Keratinocyte (primary cell): ENCODE measurements at regions not wholly inside any gene's neighbourhood (a gene's known extent, or its start where the extent isn't known, plus 50 kb on each side); places are given as distances from the start of the nearest gene placed in this dataset.

Source experiments
- DNase-seq: peaks from one replicate; pipeline ENCODE4 v3.0.0-alpha.2; 2011; ENCODE audit warnings: low read depth, missing footprints, low spot score
- FAIRE-seq: peaks from 2 replicates; lab custom pipeline; 2011; peaks lifted over from hg19 to GRCh38; lab: Jason Lieb, UNC
- H2AFZ ChIP-seq: 2 replicates; pipeline ENCODE4 v1.6.0; 2012; ENCODE audit warnings: low read length, control low read depth, inconsistent platforms; ENCODE audit not compliant: control insufficient read depth
- H3K27ac ChIP-seq: 2 replicates; pipeline ENCODE4 v1.5.1; 2011; ENCODE audit warnings: low read length; ENCODE audit not compliant: control insufficient read depth, insufficient read depth
- H3K27me3 ChIP-seq: 3 replicates; pipeline ENCODE4 v1.6.0; 2011; ENCODE audit warnings: low read length; ENCODE audit not compliant: control insufficient read depth, insufficient read depth; ENCODE audit errors: extremely low read depth
- H3K36me3 ChIP-seq, 2 experiments: 2 replicates in 1 of 2; 3 replicates in 1 of 2; pipeline ENCODE4 v1.5.1; 2011; ENCODE audit warnings: low read length in 2 of 2, mild to moderate bottlenecking in 1 of 2; ENCODE audit not compliant: control insufficient read depth in 2 of 2, insufficient read depth in 2 of 2; ENCODE audit errors: extremely low read depth in 1 of 2
- H3K4me1 ChIP-seq: 3 replicates; pipeline ENCODE4 v1.5.1; 2011; ENCODE audit warnings: low read length; ENCODE audit not compliant: control insufficient read depth, insufficient read depth; ENCODE audit errors: extremely low read depth
- H3K4me2 ChIP-seq: 3 replicates; pipeline ENCODE4 v1.6.0; 2011; ENCODE audit warnings: low read depth, low read length; ENCODE audit not compliant: control insufficient read depth, insufficient read depth; ENCODE audit errors: extremely low read depth
- H3K4me3 ChIP-seq, 3 experiments: fragments of 200-600 bp in 1 of 3; sonication (generic) in 1 of 3; 2 replicates in 2 of 3; 3 replicates in 1 of 3; pipeline ENCODE4 v1.5.1; 2011 to 2016; ENCODE audit warnings: low read length in 3 of 3, mild to moderate bottlenecking in 3 of 3, control low read depth in 2 of 3, inconsistent platforms in 1 of 3, low read depth in 1 of 3, mixed read lengths in 1 of 3, mixed run types in 1 of 3, moderate library complexity in 1 of 3; ENCODE audit not compliant: control insufficient read depth in 2 of 3, insufficient read depth in 2 of 3; ENCODE audit errors: extremely low read depth in 1 of 3
- H3K79me2 ChIP-seq: 2 replicates; pipeline ENCODE4 v1.6.0; 2012; ENCODE audit warnings: low read length; ENCODE audit not compliant: control insufficient read depth, insufficient read depth
- H3K9ac ChIP-seq: 3 replicates; pipeline ENCODE4 v1.6.0; 2011; ENCODE audit warnings: low read length; ENCODE audit not compliant: control insufficient read depth, insufficient read depth; ENCODE audit errors: extremely low read depth
- H3K9me1 ChIP-seq: 3 replicates; pipeline ENCODE4 v1.6.0; 2011; ENCODE audit warnings: low read length; ENCODE audit not compliant: control insufficient read depth, insufficient read depth; ENCODE audit errors: extremely low read depth
- H3K9me3 ChIP-seq: 2 replicates; pipeline ENCODE4 v1.5.1; 2012; ENCODE audit warnings: low read depth, low read length; ENCODE audit not compliant: control insufficient read depth
- H4K20me1 ChIP-seq: 3 replicates; pipeline ENCODE4 v1.6.0; 2011; ENCODE audit warnings: low read length; ENCODE audit not compliant: control insufficient read depth, insufficient read depth; ENCODE audit errors: extremely low read depth
- EZH2 ChIP-seq: IDR thresholded peaks from one replicate; pipeline ENCODE4 v1.6.1; 2012; ENCODE audit warnings: inconsistent platforms, mild to moderate bottlenecking, low read length, moderate library complexity
- dilution Hi-C: fragments of 300-500 bp; cut with MboI; formaldehyde crosslinking; loops from one replicate; pipeline ENCODE4 v1.7.0; 2020; ENCODE audit warnings: low sequenced_read_pairs; ENCODE audit not compliant: extremely low pct_ligation_motif_present
- TF ChIP-seq, protein P1 (sequence below), 3 experiments: IDR thresholded peaks in 1 of 3; conservative IDR thresholded peaks in 1 of 3; optimal IDR thresholded peaks in 1 of 3; 2 replicates in 2 of 3; 3 replicates in 1 of 3; pipeline versions ENCODE3 to v1.5.1; 2011; ENCODE audit warnings: low read length in 3 of 3, mild to moderate bottlenecking in 3 of 3, moderate library complexity in 2 of 3, control low read depth in 1 of 3, inconsistent platforms in 1 of 3; ENCODE audit not compliant: insufficient read depth in 2 of 3; ENCODE audit errors: extremely low read depth in 1 of 3

DNA sequence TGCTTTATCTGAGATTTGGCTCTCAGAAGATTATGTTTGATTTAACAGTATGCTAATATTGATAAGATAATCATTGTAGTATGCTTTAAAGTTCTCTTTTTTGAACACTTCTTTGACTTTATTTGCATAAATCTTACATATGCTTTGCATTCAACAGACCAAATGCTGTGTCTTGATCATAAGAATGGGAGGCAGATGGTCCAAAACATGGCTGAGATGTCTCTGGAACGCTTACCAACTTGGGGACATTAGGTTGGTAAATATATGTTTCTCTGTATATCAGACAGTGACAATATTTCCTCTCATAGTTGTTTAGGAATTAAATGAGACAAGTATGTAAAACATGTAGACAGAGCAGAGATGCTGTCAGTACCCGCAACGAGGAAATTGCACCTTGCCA lies 197.9 kb upstream of the CTNND2 start:
- dilution Hi-C loops = no loop called here

GRCh38 chr5:12100542-12100941 lies 196.3 kb upstream of the CTNND2 start:
- H3K4me3 ChIP-seq = no peak overlapping the region
- no peaks in the 10 kb centered on the region for H3K36me3 ChIP-seq
- H2AFZ ChIP-seq = no peak overlapping the region
- no peaks in the 10 kb centered on the region for H3K27me3 ChIP-seq
- no peak for TF ChIP-seq EZH2
- TF ChIP-seq, protein P1, sequence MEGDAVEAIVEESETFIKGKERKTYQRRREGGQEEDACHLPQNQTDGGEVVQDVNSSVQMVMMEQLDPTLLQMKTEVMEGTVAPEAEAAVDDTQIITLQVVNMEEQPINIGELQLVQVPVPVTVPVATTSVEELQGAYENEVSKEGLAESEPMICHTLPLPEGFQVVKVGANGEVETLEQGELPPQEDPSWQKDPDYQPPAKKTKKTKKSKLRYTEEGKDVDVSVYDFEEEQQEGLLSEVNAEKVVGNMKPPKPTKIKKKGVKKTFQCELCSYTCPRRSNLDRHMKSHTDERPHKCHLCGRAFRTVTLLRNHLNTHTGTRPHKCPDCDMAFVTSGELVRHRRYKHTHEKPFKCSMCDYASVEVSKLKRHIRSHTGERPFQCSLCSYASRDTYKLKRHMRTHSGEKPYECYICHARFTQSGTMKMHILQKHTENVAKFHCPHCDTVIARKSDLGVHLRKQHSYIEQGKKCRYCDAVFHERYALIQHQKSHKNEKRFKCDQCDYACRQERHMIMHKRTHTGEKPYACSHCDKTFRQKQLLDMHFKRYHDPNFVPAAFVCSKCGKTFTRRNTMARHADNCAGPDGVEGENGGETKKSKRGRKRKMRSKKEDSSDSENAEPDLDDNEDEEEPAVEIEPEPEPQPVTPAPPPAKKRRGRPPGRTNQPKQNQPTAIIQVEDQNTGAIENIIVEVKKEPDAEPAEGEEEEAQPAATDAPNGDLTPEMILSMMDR (optimal IDR thresholded peaks at IDR 0.05 in 1 of 3, IDR thresholded peaks at IDR 0.05 in 1 of 3, conservative IDR thresholded peaks at IDR 0.05 in 1 of 3; ENCODE audit: extremely low read depth in 1 of 3, insufficient read depth in 2 of 3, low read length in 3 of 3) = no peak
- no peak overlapping the region for H3K9ac ChIP-seq
- no peaks in the 10 kb centered on the region for H3K79me2 ChIP-seq
- DNase-seq (no peak), FAIRE-seq (no peak)
- no peaks in the 10 kb centered on the region for H3K4me1 ChIP-seq
- no peaks in the 10 kb centered on the region for H3K9me1 ChIP-seq
- dilution Hi-C loops = no loop called here
- H3K27ac ChIP-seq = no peak overlapping the region
- H4K20me1 ChIP-seq = no peaks in the 10 kb centered on the region
- H3K9me3 ChIP-seq = peaks cover 2% of the 10 kb centered on the region
- H3K4me2 ChIP-seq = no peak overlapping the region

More for the DNA sequence above, 197.9 kb upstream of the CTNND2 start:
- no peak for TF ChIP-seq EZH2
- Histone ChIP-seq H3K9me3 (peaks cover 2% of the 10 kb centered on the region), H3K9ac (no peak overlapping the region), H3K4me3 (no peak overlapping the region), H4K20me1 (no peaks in the 10 kb centered on the region), H3K27me3 (no peaks in the 10 kb centered on the region), H3K9me1 (no peaks in the 10 kb centered on the region), H3K27ac (no peak overlapping the region), H3K4me2 (no peak overlapping the region), H2AFZ (no peak overlapping the region), H3K79me2 (no peaks in the 10 kb centered on the region), H3K4me1 (no peaks in the 10 kb centered on the region), H3K36me3 (no peaks in the 10 kb centered on the region)
- no peak for FAIRE-seq
- DNase-seq = no peak

GRCh38 chr5:12099296-12099695 lies 195.1 kb upstream of the CTNND2 start:
- no peaks in the 10 kb centered on the region for H3K79me2 ChIP-seq
- H3K9me3 ChIP-seq = peaks cover 2% of the 10 kb centered on the region
- H3K27me3 ChIP-seq = no peaks in the 10 kb centered on the region
- no peak overlapping the region for H3K9ac ChIP-seq
- no peaks in the 10 kb centered on the region for H3K4me1 ChIP-seq
- no peak overlapping the region for H3K4me2 ChIP-seq
- no peak overlapping the region for H3K27ac ChIP-seq
- no peaks in the 10 kb centered on the region for H4K20me1 ChIP-seq
- no peak overlapping the region for H3K4me3 ChIP-seq
- H2AFZ ChIP-seq = no peak overlapping the region
- dilution Hi-C loops = no loop called here
- H3K36me3 ChIP-seq = no peaks in the 10 kb centered on the region
- no peak for TF ChIP-seq EZH2
- TF ChIP-seq, protein P1 (optimal IDR thresholded peaks at IDR 0.05 in 1 of 3, IDR thresholded peaks at IDR 0.05 in 1 of 3, conservative IDR thresholded peaks at IDR 0.05 in 1 of 3; ENCODE audit: extremely low read depth in 1 of 3, insufficient read depth in 2 of 3, low read length in 3 of 3) = no peak
- FAIRE-seq (no peak), DNase-seq (no peak)
- H3K9me1 ChIP-seq = no peaks in the 10 kb centered on the region
